ENCODE measurements at regions not wholly inside any gene's neighbourhood (a gene's known extent, or its start where the extent isn't known, plus 50 kb on each side); places are given as distances from the start of the nearest gene placed in this dataset.

DNA sequence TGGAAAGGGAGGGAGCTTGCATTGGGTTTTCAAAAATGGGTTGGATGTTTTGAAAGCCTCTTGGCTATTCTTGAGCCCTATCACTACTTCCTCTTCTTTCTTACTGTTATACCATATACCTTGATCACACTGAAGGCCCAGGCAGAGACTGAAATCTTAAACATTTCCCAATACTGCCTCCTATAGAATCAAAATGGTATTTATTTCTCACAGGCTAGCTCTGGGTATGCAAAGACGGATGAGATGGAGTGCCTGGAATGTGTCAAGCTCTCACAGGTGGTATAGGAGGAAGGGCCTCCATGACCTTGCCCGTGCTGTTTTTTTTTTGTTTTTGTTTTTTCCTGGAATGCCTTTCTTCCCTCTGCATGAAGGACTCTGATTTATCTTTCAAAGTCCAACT, 268.4 kb upstream of the USP24 start:
- no peak for DNase-seq (ENCODE audit: low read depth in 1 of 2, low spot score in 1 of 2)

DNA sequence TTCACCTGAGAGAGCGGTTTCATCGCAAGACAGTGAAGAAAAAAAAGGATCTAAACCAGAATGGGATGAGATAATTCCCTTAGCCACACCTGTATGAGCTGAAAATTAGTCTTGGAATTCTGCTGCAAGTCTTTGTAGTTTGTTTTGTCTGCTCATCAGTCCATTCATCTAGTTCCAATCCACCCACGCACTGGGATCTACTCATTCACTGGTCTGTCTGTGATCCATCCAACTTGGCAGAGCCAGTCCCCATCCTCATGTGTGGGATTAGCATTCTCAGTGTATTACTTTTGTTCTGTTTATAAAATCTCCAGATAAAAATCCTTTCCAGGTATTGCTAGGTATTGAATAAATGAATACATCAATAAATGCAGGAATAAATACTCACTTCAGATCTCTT, 266.5 kb upstream of the USP24 start:
- no peak for DNase-seq (ENCODE audit: low read depth in 1 of 2, low spot score in 1 of 2)

DNA sequence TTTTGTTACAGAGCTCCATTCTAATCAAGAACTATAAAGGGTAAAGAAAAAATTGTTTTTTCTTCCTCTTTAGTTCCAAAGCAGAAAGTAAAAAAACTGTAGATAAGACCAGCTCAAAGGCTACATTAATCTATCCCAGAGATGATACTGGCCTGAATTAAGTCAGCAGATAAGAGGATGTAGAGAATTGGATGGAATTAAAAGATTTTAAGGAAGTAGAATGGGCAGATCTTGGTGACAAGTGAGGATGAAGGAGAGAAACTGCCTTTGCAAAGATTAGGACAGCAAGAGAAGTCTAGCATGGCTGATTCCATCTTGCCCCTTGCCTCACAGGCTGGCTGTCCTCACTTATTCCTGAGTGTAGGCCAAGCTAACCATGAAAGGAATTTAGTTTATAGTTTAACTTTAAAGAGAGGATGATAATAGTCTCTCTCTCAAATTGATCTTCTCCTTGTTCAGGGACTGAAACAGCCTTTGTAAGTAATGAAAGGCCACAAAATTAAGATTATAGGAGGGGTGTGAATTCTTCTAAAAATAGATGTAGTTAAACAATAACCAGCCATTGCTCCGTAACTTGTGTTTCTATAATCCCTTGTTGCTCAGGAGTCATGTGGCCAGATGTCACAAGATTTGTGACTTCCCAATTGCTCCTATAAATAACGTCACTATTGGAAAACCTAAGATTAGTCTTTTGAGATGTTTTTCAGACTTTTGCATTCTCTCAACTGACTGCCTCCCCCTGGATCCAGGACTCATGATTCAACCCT, 265.0 kb upstream of the USP24 start:
- no peak for DNase-seq (ENCODE audit: low read depth in 1 of 2, low spot score in 1 of 2)

DNA sequence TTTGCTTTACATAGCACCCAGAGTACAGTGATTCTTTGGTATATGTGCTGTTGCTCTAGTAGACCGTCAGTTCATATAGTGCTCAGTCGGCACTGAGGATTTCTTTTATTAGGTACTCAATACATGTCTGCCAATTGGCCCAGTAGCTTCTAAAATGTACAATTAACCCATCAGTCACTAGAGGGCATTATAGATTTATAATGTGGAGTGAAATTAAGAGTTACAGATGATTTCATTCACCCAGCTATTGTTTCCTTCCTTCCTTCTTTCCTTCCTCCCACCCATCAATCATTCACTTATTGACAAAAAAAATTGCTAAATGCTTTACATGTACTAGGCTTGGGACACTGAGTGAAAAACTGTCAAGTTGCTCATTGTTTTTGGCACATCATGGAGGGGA, 263.6 kb upstream of the USP24 start:
- DNase-seq (ENCODE audit: low read depth in 1 of 2, low spot score in 1 of 2): no peak

DNA sequence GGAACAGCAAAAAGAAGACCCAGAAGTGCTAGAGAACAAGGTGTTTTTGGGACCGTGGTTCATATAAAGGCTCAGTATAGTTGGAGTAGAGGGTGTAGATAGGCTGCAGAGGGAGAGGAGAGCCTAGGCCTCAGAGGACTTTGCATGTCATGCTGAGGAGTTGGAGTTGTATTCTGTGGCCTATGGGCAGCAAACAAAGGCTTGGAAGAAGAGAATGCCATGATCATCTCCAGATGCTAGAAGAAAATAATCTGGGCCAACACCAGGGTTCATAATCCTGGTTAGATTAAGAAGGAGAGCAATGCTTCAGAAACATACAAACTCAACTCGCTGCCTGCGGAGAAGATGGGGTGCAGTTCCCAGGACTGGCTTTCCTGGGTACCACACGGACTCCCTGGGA, 262.8 kb upstream of the USP24 start:
- no peak for DNase-seq (ENCODE audit: low read depth in 1 of 2, low spot score in 1 of 2)

DNA sequence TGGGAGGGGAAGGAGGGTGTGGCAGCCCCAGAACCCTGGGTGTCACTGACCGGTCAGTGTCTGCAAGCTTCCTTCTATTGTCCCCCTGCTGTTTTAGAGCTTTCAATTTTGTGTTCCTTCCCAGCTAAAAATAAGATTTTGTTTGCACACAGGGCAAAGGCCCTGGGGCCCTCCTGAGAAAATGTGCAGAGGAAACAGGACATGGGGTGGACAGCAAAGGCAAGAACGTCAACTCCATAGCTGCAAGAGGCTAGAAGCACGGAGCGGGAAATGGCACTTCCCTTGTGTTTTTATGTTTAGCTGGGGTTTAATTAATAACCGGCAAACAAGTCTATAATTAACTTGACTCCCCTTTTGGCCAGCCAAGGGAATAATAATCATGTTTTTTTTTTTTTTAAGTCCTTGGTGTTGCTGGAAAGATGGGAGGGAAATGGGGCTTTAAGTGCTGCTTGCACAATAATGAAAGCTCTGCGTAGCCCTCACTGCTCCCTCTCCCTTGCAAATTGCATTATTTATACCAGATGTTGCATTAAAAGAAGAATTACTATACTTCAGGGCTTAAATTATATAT, 261.4 kb upstream of the USP24 start:
- DNase-seq (ENCODE audit: low read depth in 1 of 2, low spot score in 1 of 2): no peak

DNA sequence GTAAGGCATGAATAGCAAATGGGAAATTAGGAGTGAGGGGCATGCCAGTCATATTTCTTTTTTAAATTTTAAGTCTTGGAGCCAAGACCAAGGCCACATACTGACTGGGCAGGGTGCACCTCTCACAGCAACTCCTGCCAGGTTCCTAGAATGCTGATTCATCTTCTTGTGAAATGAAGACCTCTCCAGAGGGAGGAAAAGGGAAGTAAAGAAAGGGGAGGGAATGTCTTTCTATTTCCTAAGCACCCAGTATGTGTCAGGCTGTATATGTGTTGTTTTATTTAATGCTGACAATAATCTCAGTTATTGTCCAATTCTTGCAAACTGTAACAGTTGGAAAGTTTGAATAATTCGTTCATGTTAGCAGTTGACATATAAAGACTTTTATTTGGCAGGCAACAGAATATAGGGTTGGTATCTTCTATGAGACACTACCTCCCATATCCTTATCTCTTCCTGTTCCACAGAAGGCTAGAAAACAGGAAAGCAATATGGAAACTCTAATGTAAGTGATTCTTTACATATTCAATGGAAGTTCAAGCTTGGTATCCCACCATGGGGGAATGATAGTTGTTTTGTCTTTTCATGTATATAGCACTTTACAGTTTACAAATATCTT, 259.1 kb upstream of the USP24 start:
- no peak for DNase-seq (ENCODE audit: low read depth in 1 of 2, low spot score in 1 of 2)

DNA sequence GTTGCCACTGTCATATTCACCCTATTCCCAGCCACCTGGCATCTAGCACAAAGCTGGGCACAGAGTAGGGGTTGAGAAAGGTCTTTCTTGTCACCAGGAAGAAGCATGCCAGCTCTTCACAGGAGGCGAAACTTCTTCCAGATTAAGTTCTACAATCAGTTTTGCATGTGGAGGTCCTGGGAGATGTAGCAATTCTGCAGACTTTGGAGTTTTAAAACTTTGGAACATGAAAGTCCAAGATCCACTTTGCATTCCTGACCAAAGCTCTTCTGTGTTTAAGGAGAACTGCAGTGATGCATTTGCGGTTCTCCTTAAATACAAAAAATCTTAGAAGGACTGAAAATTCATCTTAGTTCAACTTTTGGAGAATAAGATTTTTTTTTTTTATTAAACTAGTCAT, 258.5 kb upstream of the USP24 start:
- no peak for DNase-seq (ENCODE audit: low read depth in 1 of 2, low spot score in 1 of 2)

DNA sequence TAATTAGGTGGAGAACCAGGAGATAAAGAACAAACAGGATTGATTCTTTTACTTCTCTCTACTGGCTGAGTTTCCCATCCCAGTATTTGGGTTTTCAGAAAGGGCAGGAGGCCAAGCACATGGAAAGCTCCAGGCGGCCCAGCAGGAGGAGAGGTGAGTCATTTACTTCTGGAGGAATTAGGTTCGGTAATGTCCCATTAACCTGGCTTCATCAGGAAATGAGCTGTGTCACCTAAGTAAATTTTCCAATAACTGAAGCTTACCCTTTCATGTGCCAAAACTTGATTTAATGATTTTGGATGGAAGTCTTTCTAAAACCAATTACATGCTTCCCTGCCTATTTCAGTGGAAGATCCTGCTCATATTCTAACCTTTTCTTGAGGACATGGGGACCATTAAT, 257.6 kb upstream of the USP24 start:
- DNase-seq (ENCODE audit: low read depth in 1 of 2, low spot score in 1 of 2): no peak

DNA sequence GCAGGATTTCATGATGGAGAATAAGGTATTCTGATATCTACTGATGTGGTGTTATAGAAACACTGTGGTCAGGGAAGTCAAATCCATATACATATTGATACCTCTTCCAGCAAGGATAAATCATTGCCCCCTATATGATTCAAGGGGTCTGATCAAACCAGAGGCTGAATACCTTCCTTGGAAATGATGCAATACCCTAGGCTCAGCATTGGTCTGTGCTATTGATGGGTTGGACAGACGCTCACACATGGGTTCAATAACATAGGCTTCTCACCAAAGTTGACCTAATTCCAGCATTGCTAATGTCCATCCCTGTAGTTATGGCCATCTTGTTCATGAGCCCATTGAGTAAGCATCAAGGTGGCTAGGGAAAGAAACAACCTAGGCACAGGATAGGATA, 257.0 kb upstream of the USP24 start:
- DNase-seq (ENCODE audit: low read depth in 1 of 2, low spot score in 1 of 2): no peak

DNA sequence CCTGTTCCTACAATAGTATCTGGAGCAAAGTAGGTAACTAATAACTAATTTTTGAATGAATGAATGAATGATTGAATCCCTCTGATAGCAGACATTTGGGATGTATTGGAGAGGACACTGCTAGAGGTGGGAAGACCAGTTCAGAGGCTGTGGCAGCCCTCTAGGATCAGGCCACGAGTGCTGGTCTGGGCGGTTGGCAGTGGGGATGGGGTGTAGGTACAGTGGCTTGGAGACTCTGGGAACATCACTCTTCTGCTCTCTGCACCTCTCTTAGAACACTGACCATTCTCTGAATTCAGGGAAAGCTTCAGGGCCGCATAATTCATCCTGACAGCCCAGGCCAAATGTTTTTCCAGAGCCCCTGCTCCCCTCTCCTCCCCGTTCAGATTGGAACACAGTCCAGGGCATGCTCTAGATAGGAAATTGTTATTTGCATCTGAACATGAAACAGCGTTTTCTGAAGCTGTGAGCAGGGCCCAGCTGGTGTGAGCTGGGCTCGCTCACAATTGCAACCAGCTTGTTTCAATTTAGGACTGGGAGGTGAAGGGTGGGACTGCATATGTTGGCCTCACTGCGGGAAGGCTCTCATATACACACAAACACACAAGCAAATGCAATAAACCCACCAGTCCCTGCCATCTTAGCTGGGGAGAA, 253.1 kb upstream of the USP24 start:
- no peak for DNase-seq (ENCODE audit: low read depth in 1 of 2, low spot score in 1 of 2)

DNA sequence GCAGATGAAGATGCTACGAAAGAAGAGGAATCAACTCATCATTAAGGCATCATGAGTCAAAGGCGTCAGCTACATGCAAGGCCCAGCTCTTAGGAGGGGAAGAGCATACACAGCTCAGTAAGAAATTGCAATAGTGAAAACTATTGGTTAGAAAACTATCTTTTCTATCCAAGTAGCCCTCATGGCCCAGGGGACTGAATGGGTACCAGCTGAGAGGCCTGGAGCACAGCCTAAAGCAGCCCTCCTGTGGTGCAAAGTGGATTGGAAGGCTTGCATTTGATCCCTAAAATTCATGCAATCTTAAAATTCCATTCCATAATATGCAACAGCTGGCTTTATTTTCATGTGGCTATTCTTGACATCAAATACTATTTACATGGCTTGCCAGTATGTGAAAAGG, 251.8 kb upstream of the USP24 start:
- DNase-seq (ENCODE audit: low read depth in 1 of 2, low spot score in 1 of 2): no peak

DNA sequence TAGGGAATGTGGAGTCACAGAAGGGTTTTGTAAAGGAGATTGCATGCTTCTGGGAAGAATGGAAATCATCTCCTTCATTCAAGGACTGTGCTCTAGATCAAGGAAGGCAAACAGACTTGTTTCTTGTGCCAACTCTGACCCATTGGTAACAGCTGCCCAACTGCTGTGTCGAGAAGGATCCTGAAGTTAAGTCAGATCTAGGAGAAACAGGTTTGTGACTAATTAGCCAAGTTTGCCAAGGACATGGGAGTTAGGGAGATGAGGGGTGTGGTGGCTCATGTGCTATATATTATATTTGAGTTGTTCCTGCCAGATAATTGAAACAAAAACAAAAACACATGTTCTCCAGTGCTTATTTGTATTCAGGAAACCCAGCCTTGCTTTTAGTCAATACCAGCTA, 251.2 kb upstream of the USP24 start:
- DNase-seq (ENCODE audit: low read depth in 1 of 2, low spot score in 1 of 2): no peak

DNA sequence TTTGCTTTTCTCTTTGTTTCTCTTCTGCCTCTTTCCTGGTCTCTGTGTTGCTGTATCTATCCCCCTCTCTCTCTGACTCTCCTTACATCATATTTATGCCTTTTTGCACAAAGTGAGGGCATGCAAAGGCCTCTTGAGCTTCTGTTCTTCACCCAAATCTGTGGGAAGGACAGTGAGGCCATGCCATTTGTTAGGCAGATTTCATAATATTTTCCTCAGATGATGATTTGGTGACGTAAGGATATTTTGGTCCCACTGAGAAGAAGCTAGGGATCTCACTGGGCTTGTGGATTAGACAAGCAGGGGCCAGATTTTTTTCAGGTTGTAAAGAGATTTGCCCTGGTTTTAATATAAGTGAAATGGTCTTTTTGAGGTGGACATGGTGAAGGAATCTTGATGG, 249.4 kb upstream of the USP24 start:
- DNase-seq (ENCODE audit: low read depth in 1 of 2, low spot score in 1 of 2): no peak

DNA sequence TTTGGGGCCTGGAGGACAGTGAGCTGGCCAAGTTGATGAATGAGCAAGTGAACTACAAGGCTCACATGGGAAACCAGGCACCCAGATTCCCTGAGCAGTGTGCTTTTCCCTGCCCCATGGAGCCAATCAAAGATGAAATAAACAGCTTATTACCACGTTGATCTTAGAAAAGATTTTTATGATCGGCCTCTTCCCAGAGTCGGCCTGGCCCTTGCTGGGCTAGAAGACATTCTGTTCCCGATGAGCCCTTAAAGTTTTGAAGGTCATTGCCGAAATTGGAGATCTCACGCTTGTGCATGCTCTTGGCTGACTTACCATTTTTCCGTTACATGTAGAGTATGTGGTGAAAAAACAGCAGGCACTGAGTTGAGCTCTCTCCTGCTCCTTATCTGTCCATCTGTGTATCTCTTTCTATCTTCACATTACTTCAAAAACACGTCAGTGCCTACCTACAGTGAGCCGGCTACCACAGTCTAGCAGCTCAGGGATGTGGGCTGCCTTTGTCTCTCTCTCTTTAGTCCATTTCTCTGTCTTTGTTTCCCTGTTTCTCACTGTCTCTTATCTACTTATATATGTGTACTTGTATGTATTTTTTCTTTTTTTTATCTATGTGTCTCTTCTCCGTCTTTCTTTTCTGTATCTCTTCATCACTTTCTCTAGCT, 248.8 kb upstream of the USP24 start:
- no peak for DNase-seq (ENCODE audit: low read depth in 1 of 2, low spot score in 1 of 2)

DNA sequence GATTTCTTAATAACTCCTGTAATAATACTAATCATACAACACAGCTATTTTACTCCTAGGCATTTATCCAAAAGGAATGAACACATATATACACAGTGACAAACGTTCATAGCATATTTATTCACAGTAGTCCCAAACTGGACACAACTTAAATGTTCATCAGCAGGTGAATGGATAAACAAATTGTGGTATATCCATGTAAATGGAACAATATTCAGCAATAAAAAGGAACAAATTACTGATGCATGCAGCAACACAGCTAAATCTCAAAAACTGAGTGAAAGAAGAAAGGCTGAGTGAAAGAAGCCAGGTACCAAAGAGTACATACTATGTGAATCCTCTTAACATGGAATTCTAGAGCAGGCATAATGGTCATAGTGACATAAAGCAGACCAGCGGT, 242.7 kb upstream of the USP24 start:
- DNase-seq (ENCODE audit: low read depth in 1 of 2, low spot score in 1 of 2): no peak

DNA sequence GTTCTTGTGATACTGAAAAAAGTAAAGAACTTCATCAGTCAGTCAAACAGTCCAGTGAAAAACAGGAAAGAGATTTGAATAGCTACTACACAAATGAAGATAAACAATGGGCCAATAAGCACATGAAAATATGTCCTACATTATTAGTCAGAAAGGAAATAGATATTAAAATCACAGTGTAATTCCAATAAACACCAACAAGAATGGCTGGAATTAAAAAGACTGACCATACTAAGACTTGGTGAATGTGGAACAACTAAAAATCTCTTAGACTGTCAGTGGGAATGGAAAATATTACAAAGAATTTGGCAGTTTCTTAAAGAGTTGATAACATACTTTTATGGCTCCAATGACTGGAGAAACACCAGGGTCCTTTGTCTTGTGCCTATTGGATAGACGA, 241.8 kb upstream of the USP24 start:
- no peak for DNase-seq (ENCODE audit: low read depth in 1 of 2, low spot score in 1 of 2)

DNA sequence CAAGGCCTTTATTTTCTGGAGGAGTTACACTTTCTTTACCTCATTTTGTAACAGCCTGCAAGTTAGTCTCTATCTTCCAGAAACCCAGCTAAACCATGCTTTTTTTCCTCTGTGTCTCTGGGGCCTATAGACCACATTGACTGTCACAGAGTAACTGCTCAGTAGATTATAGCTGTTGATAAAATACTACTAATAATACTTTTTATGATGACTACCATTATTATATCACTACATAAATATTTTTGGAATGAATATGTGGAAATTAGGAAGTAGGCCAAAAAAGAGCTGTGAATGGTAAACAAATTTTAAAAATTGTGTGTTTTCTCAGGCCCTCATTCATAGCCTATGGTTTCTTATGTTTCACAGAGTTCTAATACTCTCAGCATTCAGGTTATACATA, 233.1 kb upstream of the USP24 start:
- no peak for DNase-seq (ENCODE audit: low read depth in 1 of 2, low spot score in 1 of 2)

DNA sequence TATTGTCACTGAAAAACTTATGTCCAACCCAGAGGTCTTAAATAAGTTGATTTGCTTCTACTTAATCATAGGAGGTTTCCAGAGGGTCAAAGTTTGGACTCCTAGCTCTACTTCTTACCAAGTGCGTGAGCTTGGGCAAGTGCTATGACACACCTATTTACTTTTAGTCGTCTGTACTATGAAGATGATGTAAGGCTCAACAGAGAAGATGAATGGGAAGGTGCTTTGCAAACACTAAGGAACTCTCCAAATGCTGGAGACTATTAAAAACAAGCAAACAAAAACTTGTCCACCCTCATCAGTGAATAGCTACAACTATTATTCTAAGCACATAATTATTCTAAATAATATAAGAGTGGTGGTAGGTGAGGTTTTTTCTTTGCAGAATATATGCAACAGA, 232.3 kb upstream of the USP24 start:
- no peak for DNase-seq (ENCODE audit: low read depth in 1 of 2, low spot score in 1 of 2)

DNA sequence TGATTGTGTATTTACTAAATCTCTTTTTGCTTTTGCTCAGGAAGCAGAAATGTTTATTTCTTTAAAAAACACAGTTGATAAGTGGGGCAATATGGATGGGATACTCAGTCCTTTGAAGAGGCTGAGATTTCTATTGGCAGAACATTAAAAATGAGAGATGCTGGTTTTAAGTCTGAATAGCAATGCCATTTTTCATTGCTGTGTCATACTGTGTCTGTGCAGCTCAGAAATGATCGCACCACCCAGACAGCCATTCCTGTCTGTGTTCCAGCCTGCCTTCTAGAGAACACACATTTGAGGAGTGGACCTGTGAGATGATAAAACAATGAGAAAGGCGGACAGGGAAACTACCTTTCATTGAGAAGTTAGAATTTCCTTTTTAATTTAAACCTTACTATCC, 231.2 kb upstream of the USP24 start:
- DNase-seq (ENCODE audit: low read depth in 1 of 2, low spot score in 1 of 2): no peak

DNA sequence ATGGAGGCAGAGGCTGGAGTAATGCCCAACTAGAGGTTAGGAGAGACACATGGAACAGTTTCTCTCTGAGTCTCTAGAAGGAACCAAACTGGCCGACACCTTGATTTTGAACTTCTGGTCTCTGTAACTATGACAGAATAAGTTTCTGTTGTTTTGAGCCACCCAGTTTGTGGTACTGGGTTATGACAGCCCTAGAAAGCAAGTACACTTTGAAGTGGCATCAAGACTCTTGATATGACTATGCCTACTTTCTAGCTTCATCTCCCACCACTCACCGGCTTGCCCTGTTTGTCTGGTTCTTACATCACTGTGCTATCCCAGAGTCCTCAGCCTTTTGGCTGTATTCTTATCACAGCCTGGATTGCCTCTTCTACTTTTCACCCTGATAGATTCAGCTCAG, 230.3 kb upstream of the USP24 start:
- no peak for DNase-seq (ENCODE audit: low read depth in 1 of 2, low spot score in 1 of 2)

DNA sequence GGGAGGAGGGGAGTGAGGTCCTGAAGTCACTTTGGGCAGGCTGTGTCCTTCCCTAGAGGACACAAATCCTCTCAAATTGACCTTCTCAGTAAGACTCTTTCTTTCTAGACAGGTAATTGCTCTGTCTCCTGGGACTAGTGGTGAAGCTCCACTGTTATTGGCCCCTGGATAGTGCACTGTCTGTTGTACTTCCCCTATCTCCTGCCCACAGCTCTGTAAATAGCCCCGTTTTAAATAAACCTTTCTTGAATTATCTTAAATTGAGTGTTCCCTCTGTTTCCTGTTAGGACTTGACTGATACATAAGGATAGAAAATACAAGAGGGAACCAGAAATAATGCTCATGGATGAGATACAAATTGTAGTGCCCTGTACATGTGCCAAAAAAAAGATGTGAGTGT, 229.5 kb upstream of the USP24 start:
- no peak for DNase-seq (ENCODE audit: low read depth in 1 of 2, low spot score in 1 of 2)
